HFFc6 (cell line): ENCODE measurements at regions not wholly inside any gene's neighbourhood (a gene's known extent, or its start where the extent isn't known, plus 50 kb on each side); places are given as distances from the start of the nearest gene placed in this dataset.

Experiments used
- DNase-seq: peaks from one replicate; pipeline ENCODE4 v3.0.0-alpha.2; 2018
- H3K27ac Mint-ChIP-seq: 2 replicates; pipeline ENCODE4 v1.8.0; 2020; ENCODE audit warnings: mild to moderate bottlenecking, mixed read lengths
- H3K27me3 Mint-ChIP-seq: 2 replicates; pipeline ENCODE4 v1.8.0; 2021; ENCODE audit warnings: mild to moderate bottlenecking, moderate library complexity, mixed read lengths; ENCODE audit not compliant: insufficient read depth
- H3K36me3 Mint-ChIP-seq: 2 replicates; pipeline ENCODE4 v1.8.0; 2021; ENCODE audit warnings: low read depth, mixed read lengths
- H3K4me1 Mint-ChIP-seq: 2 replicates; pipeline ENCODE4 v1.8.0; 2020; ENCODE audit warnings: low read depth, mixed read lengths
- H3K4me3 Mint-ChIP-seq: 2 replicates; pipeline ENCODE4 v1.8.0; 2020; ENCODE audit warnings: mild to moderate bottlenecking, moderate library complexity, mixed read lengths
- H3K9me3 Mint-ChIP-seq: 2 replicates; pipeline ENCODE4 v1.8.0; 2020; ENCODE audit warnings: mild to moderate bottlenecking, mixed read lengths
- TF ChIP-seq, protein P1 (sequence below): fragments of 200-600 bp; sonication (generic); IDR thresholded peaks from 2 replicates; pipeline ENCODE4 v1.5.0; 2021; ENCODE audit warnings: antibody characterized with exemption, mild to moderate bottlenecking

DNA sequence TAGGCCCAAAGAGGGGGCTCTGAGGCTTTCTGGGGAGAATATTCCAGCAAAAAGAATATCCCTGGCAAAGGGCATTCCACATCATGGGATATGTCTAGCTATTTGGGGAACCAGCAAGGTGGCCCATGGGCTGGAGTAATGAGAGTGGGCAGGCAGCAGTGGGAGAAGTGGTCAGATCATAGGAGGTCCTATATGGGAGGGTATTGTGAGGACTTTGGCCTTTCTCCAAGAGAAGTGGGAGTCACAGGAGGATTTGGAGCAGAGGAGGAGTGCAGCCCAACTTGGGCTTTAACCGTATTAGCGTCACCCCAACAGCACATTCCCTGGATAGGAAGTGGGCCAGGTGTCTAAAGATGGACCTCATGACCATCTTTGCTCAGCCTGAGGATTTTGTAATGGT lies 151.4 kb downstream of the ENGASE start:
- TF ChIP-seq, protein P1, sequence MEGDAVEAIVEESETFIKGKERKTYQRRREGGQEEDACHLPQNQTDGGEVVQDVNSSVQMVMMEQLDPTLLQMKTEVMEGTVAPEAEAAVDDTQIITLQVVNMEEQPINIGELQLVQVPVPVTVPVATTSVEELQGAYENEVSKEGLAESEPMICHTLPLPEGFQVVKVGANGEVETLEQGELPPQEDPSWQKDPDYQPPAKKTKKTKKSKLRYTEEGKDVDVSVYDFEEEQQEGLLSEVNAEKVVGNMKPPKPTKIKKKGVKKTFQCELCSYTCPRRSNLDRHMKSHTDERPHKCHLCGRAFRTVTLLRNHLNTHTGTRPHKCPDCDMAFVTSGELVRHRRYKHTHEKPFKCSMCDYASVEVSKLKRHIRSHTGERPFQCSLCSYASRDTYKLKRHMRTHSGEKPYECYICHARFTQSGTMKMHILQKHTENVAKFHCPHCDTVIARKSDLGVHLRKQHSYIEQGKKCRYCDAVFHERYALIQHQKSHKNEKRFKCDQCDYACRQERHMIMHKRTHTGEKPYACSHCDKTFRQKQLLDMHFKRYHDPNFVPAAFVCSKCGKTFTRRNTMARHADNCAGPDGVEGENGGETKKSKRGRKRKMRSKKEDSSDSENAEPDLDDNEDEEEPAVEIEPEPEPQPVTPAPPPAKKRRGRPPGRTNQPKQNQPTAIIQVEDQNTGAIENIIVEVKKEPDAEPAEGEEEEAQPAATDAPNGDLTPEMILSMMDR: no peak

GRCh38 chr17:79224903-79225302 lies 150.3 kb downstream of the ENGASE start:
- H3K4me3 Mint-ChIP-seq: no peak overlapping the region

More for the DNA sequence above, 151.4 kb downstream of the ENGASE start:
- Mint-ChIP-seq H3K9me3 (no peaks in the 10 kb centered on the region), H3K4me3 (no peak overlapping the region), H3K27ac (no peak overlapping the region), H3K36me3 (no peaks in the 10 kb centered on the region), H3K4me1 (peaks cover 8% of the 10 kb centered on the region), H3K27me3 (peaks cover 27% of the 10 kb centered on the region)
- no peak for DNase-seq

DNA sequence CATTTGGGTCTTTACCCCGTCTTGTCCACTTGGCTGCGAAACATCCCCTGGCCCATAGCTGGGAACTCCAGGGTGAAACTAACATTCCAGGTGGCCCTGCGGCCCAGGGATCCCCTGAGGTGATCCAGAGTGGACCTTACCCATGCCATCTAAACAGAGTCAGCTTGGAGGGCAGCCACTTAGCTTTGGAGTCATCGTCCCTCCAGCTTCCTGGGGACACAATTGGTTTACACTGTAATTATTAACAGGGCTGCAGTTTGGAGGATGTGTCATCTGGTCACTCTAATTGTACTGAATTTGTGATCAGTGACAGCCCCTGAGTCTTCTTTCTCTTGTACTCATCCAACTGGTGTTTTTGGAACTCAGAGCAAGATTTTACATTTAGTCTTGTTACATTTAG lies 149.9 kb downstream of the ENGASE start:
- Mint-ChIP-seq H3K27ac (no peak overlapping the region), H3K27me3 (peaks cover 34% of the 10 kb centered on the region), H3K4me3 (no peak overlapping the region), H3K4me1 (peaks cover 8% of the 10 kb centered on the region), H3K36me3 (no peaks in the 10 kb centered on the region), H3K9me3 (no peaks in the 10 kb centered on the region)
- no peak for DNase-seq
- TF ChIP-seq, protein P1: no peak

More at GRCh38 chr17:79224903-79225302, 150.3 kb downstream of the ENGASE start:
- Mint-ChIP-seq H3K27me3 (peaks cover 33% of the 10 kb centered on the region), H3K4me1 (peaks cover 8% of the 10 kb centered on the region), H3K36me3 (no peaks in the 10 kb centered on the region), H3K27ac (no peak overlapping the region), H3K9me3 (no peaks in the 10 kb centered on the region)
- DNase-seq: no peak
- TF ChIP-seq, protein P1: no peak

- peaks cover 38% of the 10 kb centered on the region for H3K27me3 Mint-ChIP-seq
- H3K27ac Mint-ChIP-seq: no peak overlapping the region
- no peaks in the 10 kb centered on the region for H3K36me3 Mint-ChIP-seq
- no peaks in the 10 kb centered on the region for H3K9me3 Mint-ChIP-seq
- TF ChIP-seq, protein P1: no peak
- no peak overlapping the region for H3K4me3 Mint-ChIP-seq
- peaks cover 8% of the 10 kb centered on the region for H3K4me1 Mint-ChIP-seq
- DNase-seq: no peak
Observed at GRCh38 chr17:79223953-79224352, 149.3 kb downstream of the ENGASE start.

DNA sequence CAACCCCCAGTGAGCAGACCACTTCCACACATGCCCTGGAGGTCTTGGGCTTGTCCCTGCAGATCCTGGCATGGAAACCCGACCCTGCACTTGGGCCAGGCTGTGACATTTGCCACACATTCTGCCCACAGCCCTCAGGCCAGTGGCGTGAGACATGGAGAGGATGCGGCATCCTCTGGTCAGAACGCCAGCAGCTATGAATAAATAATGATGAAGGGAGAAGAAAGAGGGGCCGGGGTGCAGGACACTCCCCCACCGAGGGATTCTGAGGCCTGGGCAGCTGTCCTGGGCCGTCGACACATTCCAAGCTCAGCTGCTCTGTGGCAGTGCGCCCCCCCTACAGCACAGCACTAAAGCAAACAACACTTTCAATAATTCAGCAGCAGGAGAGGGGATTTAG lies 148.8 kb downstream of the ENGASE start:
- Mint-ChIP-seq H3K27me3 (peaks cover 38% of the 10 kb centered on the region), H3K4me1 (peaks cover 5% of the 10 kb centered on the region), H3K4me3 (no peak overlapping the region), H3K9me3 (no peaks in the 10 kb centered on the region), H3K27ac (no peak overlapping the region), H3K36me3 (no peaks in the 10 kb centered on the region)
- no peak for DNase-seq
- TF ChIP-seq, protein P1: no peak

DNA sequence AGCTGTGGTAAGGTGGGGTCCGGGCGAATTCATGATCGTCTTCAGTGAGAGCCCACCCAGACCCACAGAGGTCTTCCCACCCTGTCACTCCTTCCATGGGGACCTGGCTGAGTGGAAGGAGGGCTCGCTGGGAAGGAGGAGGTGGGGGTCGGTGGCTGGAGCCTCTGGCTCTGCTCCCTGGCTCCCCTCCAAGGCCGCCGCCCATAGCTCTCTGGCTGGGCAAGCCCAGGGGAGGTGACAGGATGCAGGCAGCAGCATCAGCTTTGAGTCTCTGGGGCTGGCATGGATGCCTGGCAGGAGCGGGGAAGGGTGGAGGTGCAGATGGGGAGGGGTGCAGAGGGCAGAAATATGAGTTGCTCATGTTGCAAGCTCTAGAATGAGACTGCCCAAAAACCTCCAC lies 147.0 kb downstream of the ENGASE start:
- Mint-ChIP-seq H3K27me3 (peaks cover 48% of the 10 kb centered on the region), H3K27ac (no peak overlapping the region), H3K36me3 (no peaks in the 10 kb centered on the region), H3K4me1 (no peaks in the 10 kb centered on the region), H3K9me3 (no peaks in the 10 kb centered on the region), H3K4me3 (no peak overlapping the region)
- TF ChIP-seq, protein P1: no peak
- no peak for DNase-seq
